LNCAP (cell line): ENCODE measurements at regions not wholly inside any gene's neighbourhood (a gene's known extent, or its start where the extent isn't known, plus 50 kb on each side); places are given as distances from the start of the nearest gene placed in this dataset.

Experiments
- CTCF ChIP-seq: fragments of 450-650 bp; IDR thresholded peaks from 2 replicates; pipeline ENCODE4 v1.5.1; 2017; ENCODE audit warnings: mild to moderate bottlenecking

GRCh38 chr12:24404086-24404815 lies 454.8 kb upstream of the SOX5 start:
- no peak for TF ChIP-seq CTCF

- TF ChIP-seq CTCF = no peak
These were observed 451.1 kb upstream of the SOX5 start for GRCh38 chr12:24400533-24400932.

GRCh38 chr12:24398605-24399004 lies 449.1 kb upstream of the SOX5 start:
- TF ChIP-seq CTCF = no peak

- no peak for TF ChIP-seq CTCF
These were observed 446.8 kb upstream of the SOX5 start for GRCh38 chr12:24396224-24396623.

- no peak for TF ChIP-seq CTCF
These were observed 444.8 kb upstream of the SOX5 start for GRCh38 chr12:24394246-24394645.

GRCh38 chr12:24393071-24393470 lies 443.6 kb upstream of the SOX5 start:
- no peak for TF ChIP-seq CTCF

GRCh38 chr12:24389394-24389793 lies 439.9 kb upstream of the SOX5 start:
- TF ChIP-seq CTCF = no peak

- no peak for TF ChIP-seq CTCF
These were observed 437.9 kb upstream of the SOX5 start for GRCh38 chr12:24387381-24387780.
